T-helper 1 cell treated with Interleukin-12 subunit alpha and Interleukin-12 subunit beta and Interleukin-4 antibody, amounts not matched to agents 30 μg/mL and 1 μg/mL, for 36 hours (primary cell): ENCODE measurements at regions not wholly inside any gene's neighbourhood (a gene's known extent, or its start where the extent isn't known, plus 50 kb on each side); places are given as distances from the start of the nearest gene placed in this dataset.
"Not testable (repeated sequence)": the region's sequence is repeated elsewhere in the genome, so short reads cannot be mapped to it uniquely, and the experiment has no call there.

Experiments
- H3K27ac Mint-ChIP-seq: one replicate; pipeline ENCODE4 v1.8.0; 2021; ENCODE audit warnings: mild to moderate bottlenecking, mixed read lengths
- H3K27me3 Mint-ChIP-seq: one replicate; pipeline ENCODE4 v1.8.0; 2021; ENCODE audit warnings: low read depth, mixed read lengths
- H3K36me3 Mint-ChIP-seq: one replicate; pipeline ENCODE4 v1.8.0; 2021; ENCODE audit warnings: low read depth, mixed read lengths
- H3K4me1 Mint-ChIP-seq: one replicate; pipeline ENCODE4 v1.8.0; 2021; ENCODE audit warnings: low read depth, mixed read lengths
- H3K4me3 Mint-ChIP-seq: one replicate; pipeline ENCODE4 v1.8.0; 2021; ENCODE audit warnings: mild to moderate bottlenecking, moderate library complexity, mixed read lengths
- H3K9me3 Mint-ChIP-seq: one replicate; pipeline ENCODE4 v1.8.0; 2021; ENCODE audit warnings: mixed read lengths

- not testable (repeated sequence) for H3K27me3 Mint-ChIP-seq, H3K27ac Mint-ChIP-seq, H3K4me3 Mint-ChIP-seq, H3K36me3 Mint-ChIP-seq, H3K4me1 Mint-ChIP-seq, H3K9me3 Mint-ChIP-seq
Measured at GRCh38 chr16:29060022-29060810, 75.4 kb downstream of the LAT start.

- H3K27me3 Mint-ChIP-seq, H3K36me3 Mint-ChIP-seq, H3K9me3 Mint-ChIP-seq, H3K4me3 Mint-ChIP-seq, H3K27ac Mint-ChIP-seq, H3K4me1 Mint-ChIP-seq: not testable (repeated sequence)
Measured at GRCh38 chr16:29059575-29059974, 74.7 kb downstream of the LAT start.
